Keratinocyte (primary cell): ENCODE measurements at regions not wholly inside any gene's neighbourhood (a gene's known extent, or its start where the extent isn't known, plus 50 kb on each side); places are given as distances from the start of the nearest gene placed in this dataset.

Experiments used
- DNase-seq: peaks from one replicate; pipeline ENCODE4 v3.0.0-alpha.2; 2011; ENCODE audit warnings: low read depth, missing footprints, low spot score
- FAIRE-seq: peaks from 2 replicates; lab custom pipeline; 2011; peaks lifted over from hg19 to GRCh38; lab: Jason Lieb, UNC
- H2AFZ ChIP-seq: 2 replicates; pipeline ENCODE4 v1.6.0; 2012; ENCODE audit warnings: low read length, control low read depth, inconsistent platforms; ENCODE audit not compliant: control insufficient read depth
- H3K27ac ChIP-seq: 2 replicates; pipeline ENCODE4 v1.5.1; 2011; ENCODE audit warnings: low read length; ENCODE audit not compliant: control insufficient read depth, insufficient read depth
- H3K27me3 ChIP-seq: 3 replicates; pipeline ENCODE4 v1.6.0; 2011; ENCODE audit warnings: low read length; ENCODE audit not compliant: control insufficient read depth, insufficient read depth; ENCODE audit errors: extremely low read depth
- H3K36me3 ChIP-seq, 2 experiments: 2 replicates in 1 of 2; 3 replicates in 1 of 2; pipeline ENCODE4 v1.5.1; 2011; ENCODE audit warnings: low read length in 2 of 2, mild to moderate bottlenecking in 1 of 2; ENCODE audit not compliant: control insufficient read depth in 2 of 2, insufficient read depth in 2 of 2; ENCODE audit errors: extremely low read depth in 1 of 2
- H3K4me1 ChIP-seq: 3 replicates; pipeline ENCODE4 v1.5.1; 2011; ENCODE audit warnings: low read length; ENCODE audit not compliant: control insufficient read depth, insufficient read depth; ENCODE audit errors: extremely low read depth
- H3K4me2 ChIP-seq: 3 replicates; pipeline ENCODE4 v1.6.0; 2011; ENCODE audit warnings: low read depth, low read length; ENCODE audit not compliant: control insufficient read depth, insufficient read depth; ENCODE audit errors: extremely low read depth
- H3K4me3 ChIP-seq, 3 experiments: fragments of 200-600 bp in 1 of 3; sonication (generic) in 1 of 3; 2 replicates in 2 of 3; 3 replicates in 1 of 3; pipeline ENCODE4 v1.5.1; 2011 to 2016; ENCODE audit warnings: low read length in 3 of 3, mild to moderate bottlenecking in 3 of 3, control low read depth in 2 of 3, inconsistent platforms in 1 of 3, low read depth in 1 of 3, mixed read lengths in 1 of 3, mixed run types in 1 of 3, moderate library complexity in 1 of 3; ENCODE audit not compliant: control insufficient read depth in 2 of 3, insufficient read depth in 2 of 3; ENCODE audit errors: extremely low read depth in 1 of 3
- H3K79me2 ChIP-seq: 2 replicates; pipeline ENCODE4 v1.6.0; 2012; ENCODE audit warnings: low read length; ENCODE audit not compliant: control insufficient read depth, insufficient read depth
- H3K9ac ChIP-seq: 3 replicates; pipeline ENCODE4 v1.6.0; 2011; ENCODE audit warnings: low read length; ENCODE audit not compliant: control insufficient read depth, insufficient read depth; ENCODE audit errors: extremely low read depth
- H3K9me1 ChIP-seq: 3 replicates; pipeline ENCODE4 v1.6.0; 2011; ENCODE audit warnings: low read length; ENCODE audit not compliant: control insufficient read depth, insufficient read depth; ENCODE audit errors: extremely low read depth
- H3K9me3 ChIP-seq: 2 replicates; pipeline ENCODE4 v1.5.1; 2012; ENCODE audit warnings: low read depth, low read length; ENCODE audit not compliant: control insufficient read depth
- H4K20me1 ChIP-seq: 3 replicates; pipeline ENCODE4 v1.6.0; 2011; ENCODE audit warnings: low read length; ENCODE audit not compliant: control insufficient read depth, insufficient read depth; ENCODE audit errors: extremely low read depth
- EZH2 ChIP-seq: IDR thresholded peaks from one replicate; pipeline ENCODE4 v1.6.1; 2012; ENCODE audit warnings: inconsistent platforms, mild to moderate bottlenecking, low read length, moderate library complexity
- dilution Hi-C: fragments of 300-500 bp; cut with MboI; formaldehyde crosslinking; loops from one replicate; pipeline ENCODE4 v1.7.0; 2020; ENCODE audit warnings: low sequenced_read_pairs; ENCODE audit not compliant: extremely low pct_ligation_motif_present
- TF ChIP-seq, protein P1 (sequence below), 3 experiments: IDR thresholded peaks in 1 of 3; conservative IDR thresholded peaks in 1 of 3; optimal IDR thresholded peaks in 1 of 3; 2 replicates in 2 of 3; 3 replicates in 1 of 3; pipeline versions ENCODE3 to v1.5.1; 2011; ENCODE audit warnings: low read length in 3 of 3, mild to moderate bottlenecking in 3 of 3, moderate library complexity in 2 of 3, control low read depth in 1 of 3, inconsistent platforms in 1 of 3; ENCODE audit not compliant: insufficient read depth in 2 of 3; ENCODE audit errors: extremely low read depth in 1 of 3

DNA sequence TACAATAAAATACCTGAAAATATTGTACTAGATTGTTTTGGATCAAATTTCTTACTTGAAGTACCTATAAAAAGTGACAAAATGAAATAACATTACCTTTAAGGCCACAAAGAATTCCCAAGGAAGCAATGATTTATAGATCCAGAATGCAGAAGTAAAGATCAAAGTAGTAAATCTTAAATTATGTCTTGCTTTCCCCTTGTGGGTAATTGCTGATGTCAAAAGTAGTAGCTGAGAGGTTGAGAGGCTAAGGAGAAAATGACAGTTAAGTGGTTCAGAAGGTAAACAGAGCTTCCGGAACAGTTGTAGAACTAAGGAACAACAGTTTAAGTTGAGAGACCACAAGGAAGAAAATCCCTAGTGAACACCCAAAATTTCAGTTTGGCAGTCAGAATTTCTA is 358.3 kb downstream of the GABRG1 start:
- TF ChIP-seq, protein P1, sequence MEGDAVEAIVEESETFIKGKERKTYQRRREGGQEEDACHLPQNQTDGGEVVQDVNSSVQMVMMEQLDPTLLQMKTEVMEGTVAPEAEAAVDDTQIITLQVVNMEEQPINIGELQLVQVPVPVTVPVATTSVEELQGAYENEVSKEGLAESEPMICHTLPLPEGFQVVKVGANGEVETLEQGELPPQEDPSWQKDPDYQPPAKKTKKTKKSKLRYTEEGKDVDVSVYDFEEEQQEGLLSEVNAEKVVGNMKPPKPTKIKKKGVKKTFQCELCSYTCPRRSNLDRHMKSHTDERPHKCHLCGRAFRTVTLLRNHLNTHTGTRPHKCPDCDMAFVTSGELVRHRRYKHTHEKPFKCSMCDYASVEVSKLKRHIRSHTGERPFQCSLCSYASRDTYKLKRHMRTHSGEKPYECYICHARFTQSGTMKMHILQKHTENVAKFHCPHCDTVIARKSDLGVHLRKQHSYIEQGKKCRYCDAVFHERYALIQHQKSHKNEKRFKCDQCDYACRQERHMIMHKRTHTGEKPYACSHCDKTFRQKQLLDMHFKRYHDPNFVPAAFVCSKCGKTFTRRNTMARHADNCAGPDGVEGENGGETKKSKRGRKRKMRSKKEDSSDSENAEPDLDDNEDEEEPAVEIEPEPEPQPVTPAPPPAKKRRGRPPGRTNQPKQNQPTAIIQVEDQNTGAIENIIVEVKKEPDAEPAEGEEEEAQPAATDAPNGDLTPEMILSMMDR (optimal IDR thresholded peaks at IDR 0.05 in 1 of 3, IDR thresholded peaks at IDR 0.05 in 1 of 3, conservative IDR thresholded peaks at IDR 0.05 in 1 of 3; ENCODE audit: extremely low read depth in 1 of 3, insufficient read depth in 2 of 3, low read length in 3 of 3) = no peak
- no peak for TF ChIP-seq EZH2
- Histone ChIP-seq H3K9me3 (no peaks in the 10 kb centered on the region), H4K20me1 (no peaks in the 10 kb centered on the region), H3K4me2 (no peak overlapping the region), H3K27me3 (no peaks in the 10 kb centered on the region), H3K27ac (no peak overlapping the region), H3K4me3 (no peak overlapping the region), H3K9ac (no peak overlapping the region), H3K4me1 (no peaks in the 10 kb centered on the region), H2AFZ (no peak overlapping the region), H3K36me3 (no peaks in the 10 kb centered on the region), H3K79me2 (no peaks in the 10 kb centered on the region), H3K9me1 (no peaks in the 10 kb centered on the region)
- no peak for FAIRE-seq
- no peak for DNase-seq
- dilution Hi-C loops = no loop called here

DNA sequence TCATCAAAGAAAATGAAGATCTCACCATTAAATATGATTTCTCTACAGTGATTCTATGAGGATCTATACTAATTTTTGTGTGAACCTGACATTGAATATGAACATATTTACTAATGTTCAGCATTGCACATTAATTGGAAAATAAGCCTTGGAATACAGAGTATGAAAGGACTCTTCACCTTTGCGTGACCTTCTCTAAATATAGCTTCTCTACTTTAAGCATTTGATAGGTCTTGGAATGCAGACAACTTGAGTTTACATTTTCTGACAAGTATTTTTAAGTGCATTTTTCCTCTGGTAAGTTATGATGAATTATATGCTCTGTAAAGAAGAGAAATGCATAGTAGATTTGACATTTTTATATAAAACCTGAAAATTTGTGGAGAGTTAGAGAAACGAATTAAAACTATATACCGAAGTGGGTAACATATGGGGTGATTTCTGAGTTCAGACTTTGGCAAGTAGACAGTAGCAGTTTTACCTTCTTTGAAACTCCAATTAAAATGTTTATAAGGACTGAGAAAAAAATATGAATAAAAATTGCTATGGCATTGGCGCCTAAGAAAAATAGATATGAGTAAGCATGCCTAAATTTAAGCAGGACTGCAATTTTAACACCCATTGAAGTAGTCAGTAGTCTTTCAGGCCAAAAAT is 371.9 kb downstream of the GABRG1 start:
- FAIRE-seq = no peak
- no peak overlapping the region for H3K27ac ChIP-seq
- no peaks in the 10 kb centered on the region for H3K36me3 ChIP-seq
- H3K9me1 ChIP-seq = no peaks in the 10 kb centered on the region
- no peak overlapping the region for H2AFZ ChIP-seq
- no peak overlapping the region for H3K4me3 ChIP-seq
- no peaks in the 10 kb centered on the region for H3K9me3 ChIP-seq
- H3K4me2 ChIP-seq = no peak overlapping the region
- no peaks in the 10 kb centered on the region for H3K79me2 ChIP-seq
- no peaks in the 10 kb centered on the region for H3K27me3 ChIP-seq
- no peaks in the 10 kb centered on the region for H4K20me1 ChIP-seq
- no peak for DNase-seq
- TF ChIP-seq EZH2 = no peak
- TF ChIP-seq, protein P1 (optimal IDR thresholded peaks at IDR 0.05 in 1 of 3, IDR thresholded peaks at IDR 0.05 in 1 of 3, conservative IDR thresholded peaks at IDR 0.05 in 1 of 3; ENCODE audit: extremely low read depth in 1 of 3, insufficient read depth in 2 of 3, low read length in 3 of 3) = no peak
- no peaks in the 10 kb centered on the region for H3K4me1 ChIP-seq
- no peak overlapping the region for H3K9ac ChIP-seq
- dilution Hi-C loops = no loop called here
